CD14-positive monocyte (primary cell): ENCODE measurements at regions not wholly inside any gene's neighbourhood (a gene's known extent, or its start where the extent isn't known, plus 50 kb on each side); places are given as distances from the start of the nearest gene placed in this dataset.

Experiments
- DNase-seq, 3 donors: peaks; one replicate each; pipeline ENCODE4 v3.0.0-alpha.2; 2011 to 2022
- H2AFZ ChIP-seq: 2 replicates; pipeline ENCODE4 v1.6.0; 2012; ENCODE audit warnings: mild to moderate bottlenecking, low read depth, low read length, inconsistent platforms; ENCODE audit not compliant: insufficient read depth, poor library complexity, severe bottlenecking
- H3K27ac ChIP-seq, 2 donors: 1 replicate in 1 of 2; 2 replicates in 1 of 2; pipeline ENCODE4 v1.5.1; 2012 to 2013; ENCODE audit warnings: low read length in 2 of 2, control low read depth in 1 of 2, inconsistent platforms in 1 of 2, low read depth in 1 of 2, mild to moderate bottlenecking in 1 of 2
- H3K27me3 ChIP-seq, 2 donors: one replicate each; pipeline versions ENCODE4 v1.6.0 to v1.6.1; 2011 to 2013; ENCODE audit warnings: low read length in 2 of 2; ENCODE audit not compliant: control insufficient read depth in 2 of 2, insufficient read depth in 2 of 2
- H3K36me3 ChIP-seq, 2 donors: replicated peaks in 1 of 2; 1 replicate in 1 of 2; 2 replicates in 1 of 2; pipeline versions ENCODE4 v1.5.1 to v1.6.1; 2012 to 2013; ENCODE audit warnings: low read length in 2 of 2, control low read depth in 1 of 2, inconsistent platforms in 1 of 2, mild to moderate bottlenecking in 1 of 2; ENCODE audit not compliant: insufficient read depth in 2 of 2, control insufficient read depth in 1 of 2
- H3K4me1 ChIP-seq, 2 donors: 1 replicate in 1 of 2; 2 replicates in 1 of 2; pipeline versions ENCODE4 v1.5.1 to v1.6.1; 2012 to 2013; ENCODE audit warnings: low read length in 2 of 2, control low read depth in 1 of 2, inconsistent platforms in 1 of 2, mild to moderate bottlenecking in 1 of 2, moderate library complexity in 1 of 2; ENCODE audit not compliant: insufficient read depth in 2 of 2, control insufficient read depth in 1 of 2
- H3K4me2 ChIP-seq: replicated peaks from 2 replicates; pipeline ENCODE3; 2012; ENCODE audit warnings: low read length, moderate library complexity, mild to moderate bottlenecking; ENCODE audit not compliant: poor library complexity, severe bottlenecking; ENCODE audit errors: extremely low read depth
- H3K4me3 ChIP-seq, 3 experiments: fragments of 200-600 bp in 1 of 3; sonication (generic) in 1 of 3; replicated peaks in 1 of 3; 1 replicate in 2 of 3; 2 replicates in 1 of 3; pipeline ENCODE4 v1.5.1; 2011 to 2013; ENCODE audit warnings: low read length in 3 of 3, mild to moderate bottlenecking in 3 of 3, control low read depth in 2 of 3, low read depth in 2 of 3, inconsistent platforms in 1 of 3, moderate library complexity in 1 of 3
- H3K79me2 ChIP-seq: 2 replicates; pipeline ENCODE4 v1.6.0; 2012; ENCODE audit warnings: mild to moderate bottlenecking, control low read depth, inconsistent platforms, low read length, moderate library complexity; ENCODE audit not compliant: insufficient read depth
- H3K9ac ChIP-seq: 2 replicates; pipeline ENCODE4 v1.6.0; 2017; ENCODE audit warnings: low read length, mild to moderate bottlenecking; ENCODE audit not compliant: insufficient read depth, poor library complexity, severe bottlenecking
- H3K9me3 ChIP-seq, 2 donors: replicated peaks in 1 of 2; 1 replicate in 1 of 2; 2 replicates in 1 of 2; pipeline versions ENCODE4 v1.5.1 to v1.6.1; 2012 to 2013; ENCODE audit warnings: low read length in 2 of 2, control low read depth in 1 of 2; ENCODE audit not compliant: control insufficient read depth in 1 of 2, insufficient read depth in 1 of 2
- H4K20me1 ChIP-seq: 2 replicates; pipeline ENCODE4 v1.6.0; 2012; ENCODE audit warnings: mild to moderate bottlenecking, low read length, control low read depth, moderate library complexity; ENCODE audit not compliant: insufficient read depth
- H3K27ac Mint-ChIP-seq, 7 donors: one replicate each; pipeline ENCODE4 v1.8.0; 2020; ENCODE audit warnings: mild to moderate bottlenecking in 7 of 7, mixed read lengths in 7 of 7, moderate library complexity in 6 of 7, inconsistent platforms in 2 of 7
- H3K27me3 Mint-ChIP-seq, 3 donors: one replicate each; pipeline ENCODE4 v1.8.0; 2021 to 2022; ENCODE audit warnings: low read depth in 3 of 3, mild to moderate bottlenecking in 3 of 3, mixed read lengths in 3 of 3, moderate library complexity in 3 of 3, inconsistent platforms in 1 of 3
- H3K36me3 Mint-ChIP-seq, 2 donors: one replicate each; pipeline ENCODE4 v1.8.0; 2020; ENCODE audit warnings: mixed read lengths in 2 of 2, inconsistent platforms in 1 of 2, mild to moderate bottlenecking in 1 of 2
- H3K4me1 Mint-ChIP-seq: one replicate; pipeline ENCODE4 v1.8.0; 2020; ENCODE audit warnings: mild to moderate bottlenecking, mixed read lengths
- H3K4me3 Mint-ChIP-seq, 2 donors: one replicate each; pipeline ENCODE4 v1.8.0; 2020; ENCODE audit warnings: mild to moderate bottlenecking in 2 of 2, mixed read lengths in 2 of 2, moderate library complexity in 1 of 2
- H3K9me3 Mint-ChIP-seq, 7 donors: one replicate each; pipeline ENCODE4 v1.8.0; 2020 to 2022; ENCODE audit warnings: mixed read lengths in 7 of 7, mild to moderate bottlenecking in 6 of 7, moderate library complexity in 6 of 7, inconsistent platforms in 2 of 7
- CTCF ChIP-seq: fragments of 200-600 bp; IDR thresholded peaks from one replicate; pipeline ENCODE4 v1.8.0; 2022; ENCODE audit warnings: antibody characterized with exemption, mild to moderate bottlenecking
- WGBS: methylation state at CpG from one replicate; pipeline ENCODE4 v1.1.5; 2013; ENCODE audit warnings: missing lambda C conversion rate; ENCODE audit not compliant: insufficient coverage; 5-methylcytosine and 5-hydroxymethylcytosine counted together
- intact Hi-C, 2 donors: fragments of 100-400 bp; cut with micrococcal nuclease; formaldehyde crosslinking; loops; one replicate each; pipeline versions ENCODE4 v1.15.0 to v1.15.1; 2023

- no peak overlapping the region for H3K4me3 Mint-ChIP-seq
- no peak overlapping the region for H3K27ac ChIP-seq
- H3K4me3 ChIP-seq, result no peak overlapping the region
- H3K4me1 Mint-ChIP-seq, result no peaks in the 10 kb centered on the region
- H3K4me1 ChIP-seq, result no peaks in the 10 kb centered on the region
- no peaks in the 10 kb centered on the region for H4K20me1 ChIP-seq
- peaks cover 0 to 2% (median 0%) of the 10 kb centered on the region in 3 donors for H3K27me3 Mint-ChIP-seq
- H3K36me3 Mint-ChIP-seq, result no peaks in the 10 kb centered on the region
- no peak for DNase-seq
- no peak for TF ChIP-seq CTCF
- H3K9me3 ChIP-seq, result no peaks in the 10 kb centered on the region
- WGBS, result 92% methylated on average over 1 of the region's 3 CpGs
- no peaks in the 10 kb centered on the region for H3K27me3 ChIP-seq
- no peak overlapping the region for H3K9ac ChIP-seq
- H3K79me2 ChIP-seq, result no peaks in the 10 kb centered on the region
- no peak overlapping the region for H2AFZ ChIP-seq
- H3K9me3 Mint-ChIP-seq, result peaks cover 0 to 6% (median 2%) of the 10 kb centered on the region in 7 donors
- no peak overlapping the region for H3K27ac Mint-ChIP-seq
- intact Hi-C loops, result no loop called here
- H3K4me2 ChIP-seq, result no peak overlapping the region
- H3K36me3 ChIP-seq, result no peaks in the 10 kb centered on the region
Observed at GRCh38 chr5:33148076-33148513, 292.7 kb upstream of the TARS1 start.

GRCh38 chr5:33153372-33153771 is 287.4 kb upstream of the TARS1 start:
- no peak overlapping the region for H3K9ac ChIP-seq
- Mint-ChIP-seq H3K4me1 (no peaks in the 10 kb centered on the region), H3K27ac (no peak overlapping the region), H3K36me3 (no peaks in the 10 kb centered on the region), H3K4me3 (no peak overlapping the region), H3K27me3 (peaks cover 0 to 4% (median 0%) of the 10 kb centered on the region in 3 donors), H3K9me3 (peaks cover 2 to 12% (median 6%) of the 10 kb centered on the region in 7 donors)
- no peaks in the 10 kb centered on the region for H3K9me3 ChIP-seq
- no peak overlapping the region for H3K27ac ChIP-seq
- no peak overlapping the region for H3K4me3 ChIP-seq
- H3K79me2 ChIP-seq, result no peaks in the 10 kb centered on the region
- intact Hi-C loops, result no loop called here
- DNase-seq, result no peak
- H4K20me1 ChIP-seq, result no peaks in the 10 kb centered on the region
- H3K4me2 ChIP-seq, result no peak overlapping the region
- no CpG with 5 or more reads among the region's 1 CpG for WGBS
- no peak overlapping the region for H2AFZ ChIP-seq
- H3K4me1 ChIP-seq, result no peaks in the 10 kb centered on the region
- H3K36me3 ChIP-seq, result no peaks in the 10 kb centered on the region
- no peak for TF ChIP-seq CTCF
- no peaks in the 10 kb centered on the region for H3K27me3 ChIP-seq
